Ovary (tissue), 7 donors: ENCODE measurements at regions not wholly inside any gene's neighbourhood (a gene's known extent, or its start where the extent isn't known, plus 50 kb on each side); places are given as distances from the start of the nearest gene placed in this dataset.

Experiments
- DNase-seq, 5 donors: peaks; one replicate each; pipeline ENCODE4 v3.0.0-alpha.2; 2019 to 2020
- H3K27ac ChIP-seq, 2 donors: fragments of 200-600 bp; one replicate each; pipeline versions ENCODE4 v1.5.1 to v1.8.0; 2019 to 2022
- H3K27me3 ChIP-seq: fragments of 200-600 bp; one replicate; pipeline ENCODE4 v1.8.0; 2022
- H3K36me3 ChIP-seq: fragments of 200-600 bp; sonication (generic); one replicate; pipeline ENCODE4 v1.5.1; 2019
- H3K4me1 ChIP-seq: one replicate; pipeline ENCODE4 v1.8.1; 2013; ENCODE audit warnings: mild to moderate bottlenecking, moderate library complexity; ENCODE audit not compliant: insufficient read depth
- H3K4me3 ChIP-seq: fragments of 200-600 bp; sonication (generic); one replicate; pipeline ENCODE4 v1.5.1; 2017
- H3K9me3 ChIP-seq, 2 donors: fragments of 200-600 bp in 1 of 2; sonication (generic) in 1 of 2; one replicate each; pipeline versions ENCODE4 v1.5.1 to v1.8.1; 2013 to 2019; ENCODE audit warnings: mild to moderate bottlenecking in 1 of 2, moderate library complexity in 1 of 2
- EP300 ChIP-seq: sonication (generic); formaldehyde crosslinking; IDR thresholded peaks from one replicate; pipeline ENCODE4 v1.6.1; 2017; ENCODE audit warnings: antibody characterized with exemption
- POLR2A ChIP-seq: fragments of 450-650 bp; IDR thresholded peaks from one replicate; pipeline ENCODE4 v1.6.1; 2017; ENCODE audit warnings: antibody characterized with exemption, mild to moderate bottlenecking, moderate library complexity
- WGBS, 3 donors: extraction: QIAGEN DNeasy Blood & Tissue Kit in 1 of 3; methylation state at CpG; one replicate each; pipeline versions ENCODE4 v1.1.5 to v1.1.7; 2013 to 2017; 5-methylcytosine and 5-hydroxymethylcytosine counted together
- intact Hi-C, 4 donors: fragments of 100-400 bp; cut with DNase I; formaldehyde crosslinking; loops; one replicate each; pipeline versions ENCODE4 v1.11.0 to v1.15.1; 2022 to 2023
- TF ChIP-seq, protein P1 (sequence below), 3 donors: fragments of 450-650 bp in 2 of 3; fragments of 200-600 bp in 1 of 3; IDR thresholded peaks; one replicate each; pipeline versions ENCODE4 v1.5.1 to v1.8.0; 2016 to 2022; ENCODE audit warnings: antibody characterized with exemption in 3 of 3, mild to moderate bottlenecking in 1 of 3
- donor health status: DM: no; HTN: no; CAD: no; lungs with moderate emphysema.
- donor health status: DM: no; HTN: no; CAD: no.
- donor health status: Bipolar disorder and iron deficiency.
- donor health status: DM: no; HTN: no; CAD: no.
- donor health status: DM: yes; HTN: yes; CAD: no.

- no peak for TF ChIP-seq EP300
- no peak for TF ChIP-seq POLR2A
- TF ChIP-seq, protein P1, sequence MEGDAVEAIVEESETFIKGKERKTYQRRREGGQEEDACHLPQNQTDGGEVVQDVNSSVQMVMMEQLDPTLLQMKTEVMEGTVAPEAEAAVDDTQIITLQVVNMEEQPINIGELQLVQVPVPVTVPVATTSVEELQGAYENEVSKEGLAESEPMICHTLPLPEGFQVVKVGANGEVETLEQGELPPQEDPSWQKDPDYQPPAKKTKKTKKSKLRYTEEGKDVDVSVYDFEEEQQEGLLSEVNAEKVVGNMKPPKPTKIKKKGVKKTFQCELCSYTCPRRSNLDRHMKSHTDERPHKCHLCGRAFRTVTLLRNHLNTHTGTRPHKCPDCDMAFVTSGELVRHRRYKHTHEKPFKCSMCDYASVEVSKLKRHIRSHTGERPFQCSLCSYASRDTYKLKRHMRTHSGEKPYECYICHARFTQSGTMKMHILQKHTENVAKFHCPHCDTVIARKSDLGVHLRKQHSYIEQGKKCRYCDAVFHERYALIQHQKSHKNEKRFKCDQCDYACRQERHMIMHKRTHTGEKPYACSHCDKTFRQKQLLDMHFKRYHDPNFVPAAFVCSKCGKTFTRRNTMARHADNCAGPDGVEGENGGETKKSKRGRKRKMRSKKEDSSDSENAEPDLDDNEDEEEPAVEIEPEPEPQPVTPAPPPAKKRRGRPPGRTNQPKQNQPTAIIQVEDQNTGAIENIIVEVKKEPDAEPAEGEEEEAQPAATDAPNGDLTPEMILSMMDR (IDR thresholded peaks at IDR 0.05) = no peak
- H3K36me3 ChIP-seq = no peaks in the 10 kb centered on the region
- WGBS, 3 donors = 79 to 89% (median 85%) methylated on average over 1 of the region's 1 CpG
- H3K9me3 ChIP-seq = no peaks in the 10 kb centered on the region
- no peak overlapping the region for H3K27ac ChIP-seq
- no peak for DNase-seq
- H3K4me3 ChIP-seq = no peak overlapping the region
- H3K4me1 ChIP-seq = peaks cover 4% of the 10 kb centered on the region
- intact Hi-C loops = no loop called here
- no peaks in the 10 kb centered on the region for H3K27me3 ChIP-seq
Measured at GRCh38 chr3:126289096-126289495, 68.1 kb downstream of the KLF15 start.

DNA sequence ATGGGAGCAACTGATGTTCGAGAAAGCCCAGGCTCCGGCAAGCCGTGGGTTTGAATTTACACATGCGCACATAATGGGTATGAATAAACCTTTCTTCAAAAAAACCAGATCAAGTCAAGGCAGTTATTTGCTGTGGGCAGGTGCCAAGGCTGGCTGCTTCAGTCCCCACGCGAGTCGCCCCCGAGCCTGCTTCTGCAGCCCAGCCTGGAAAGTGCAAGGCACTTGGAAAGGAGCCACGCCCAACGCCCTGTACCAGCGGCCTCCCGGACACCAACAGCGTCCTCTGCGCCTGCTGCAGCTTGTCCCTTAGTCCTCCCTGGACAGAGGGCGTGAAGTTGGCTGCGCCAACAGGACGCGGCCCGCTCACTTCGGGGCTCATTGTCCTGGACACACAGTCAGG lies 68.9 kb downstream of the KLF15 start:
- TF ChIP-seq, protein P1 (IDR thresholded peaks at IDR 0.05) = no peak
- TF ChIP-seq EP300 = no peak
- TF ChIP-seq POLR2A = no peak
- peak in 1 of 5 donors; percentile 50 for DNase-seq
- Histone ChIP-seq H3K27me3 (no peaks in the 10 kb centered on the region), H3K9me3 (no peaks in the 10 kb centered on the region), H3K4me3 (no peak overlapping the region), H3K27ac (peak overlapping the region in 1 of 2 donors; percentile 72), H3K36me3 (no peaks in the 10 kb centered on the region), H3K4me1 (peaks cover 4% of the 10 kb centered on the region)
- WGBS, 3 donors = 88 to 92% (median 90%) methylated on average over 20 of the region's 20 CpGs
- intact Hi-C loops = no loop called here

DNA sequence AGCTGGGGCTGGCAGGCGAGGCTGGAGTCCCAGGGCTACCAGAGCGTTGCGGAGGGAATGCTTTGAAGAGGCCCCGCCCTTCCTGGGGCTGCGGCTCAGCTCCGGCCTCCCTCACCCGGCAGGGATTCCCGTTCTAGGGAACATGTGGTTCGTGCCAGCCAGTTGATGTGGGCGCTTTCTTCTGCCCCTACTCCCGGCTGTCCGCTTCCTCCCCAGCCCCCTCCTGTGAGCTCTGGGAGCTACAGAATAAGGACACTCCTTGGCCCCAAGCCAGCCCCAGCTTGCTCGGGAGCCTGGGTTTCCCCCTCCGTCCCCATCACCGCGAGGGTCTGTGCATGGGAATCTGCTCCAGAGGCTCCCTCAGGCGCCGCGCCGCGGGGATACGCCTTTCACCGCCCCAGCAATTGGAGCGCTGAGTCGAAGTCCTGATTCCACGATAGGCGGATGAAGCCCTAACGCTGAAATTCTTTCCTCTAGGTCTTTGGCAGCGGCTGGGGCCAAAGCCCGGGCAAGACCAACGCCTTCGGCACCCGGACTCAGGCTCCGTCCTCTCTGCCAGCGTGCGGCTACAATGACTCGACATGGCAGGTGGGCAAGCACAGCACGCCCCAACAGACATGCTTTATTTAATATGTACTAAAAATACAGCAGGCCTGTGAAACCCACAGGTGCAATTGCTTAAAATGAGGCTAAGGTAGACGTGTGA lies 69.5 kb downstream of the KLF15 start:
- intact Hi-C loops = no loop called here
- WGBS, 3 donors = 14 to 16% (median 16%) methylated on average over 36 to 39 of the region's 39 CpGs
- no peaks in the 10 kb centered on the region for H3K9me3 ChIP-seq

DNA sequence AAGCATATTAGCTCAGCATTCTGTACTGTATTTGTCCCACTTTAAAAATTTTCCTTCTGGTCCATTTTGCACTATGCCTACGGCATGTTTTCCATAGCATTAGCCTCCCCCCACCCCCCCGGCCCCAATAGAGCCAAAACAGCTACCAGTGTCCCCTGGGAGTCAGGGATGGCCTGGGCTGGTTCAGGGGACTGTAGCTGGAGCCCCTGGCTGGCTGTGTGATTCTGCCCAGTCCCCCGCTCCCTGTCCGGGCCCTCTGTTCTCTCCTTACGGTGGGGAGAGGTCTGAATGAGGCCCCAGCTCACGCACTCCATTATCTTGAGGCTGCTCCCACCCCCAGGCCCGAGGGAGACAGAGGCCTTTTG lies 70.1 kb downstream of the KLF15 start:
- Histone ChIP-seq H3K4me1 (peaks cover 4% of the 10 kb centered on the region), H3K27me3 (no peaks in the 10 kb centered on the region), H3K4me3 (peak overlapping the region; percentile 33), H3K27ac (peak overlapping the region; percentile 72 to 80), H3K36me3 (no peaks in the 10 kb centered on the region), H3K9me3 (no peaks in the 10 kb centered on the region)
- TF ChIP-seq POLR2A (no peak), EP300 (no peak)
- TF ChIP-seq, protein P1 (IDR thresholded peaks at IDR 0.05) = no peak
- intact Hi-C loops = no loop called here
- 12 to 25% (median 19%) methylated on average over 6 to 7 of the region's 7 CpGs for WGBS, 3 donors
- DNase-seq = no peak

More for the DNA sequence above, 69.5 kb downstream of the KLF15 start:
- peak; percentile 70 to 85 (median 75) for DNase-seq
- TF ChIP-seq, protein P1 (IDR thresholded peaks at IDR 0.05) = no peak
- TF ChIP-seq EP300 = no peak
- Histone ChIP-seq H3K36me3 (no peaks in the 10 kb centered on the region), H3K27ac (peak overlapping the region; percentile 72 to 80), H3K4me3 (peak overlapping the region; percentile 33), H3K4me1 (peaks cover 4% of the 10 kb centered on the region), H3K27me3 (no peaks in the 10 kb centered on the region)
